GM23248 (cell line): ENCODE measurements at regions not wholly inside any gene's neighbourhood (a gene's known extent, or its start where the extent isn't known, plus 50 kb on each side); places are given as distances from the start of the nearest gene placed in this dataset.

ENCODE experiments used
- DNase-seq: peaks from one replicate; pipeline ENCODE4 v3.0.0-alpha.2; 2015
- H2AFZ ChIP-seq: fragments of 200-600 bp; sonication (generic); 2 replicates; pipeline ENCODE4 v1.6.1; 2016; ENCODE audit warnings: antibody characterized with exemption
- H3F3A ChIP-seq: fragments of 200-600 bp; sonication (generic); 2 replicates; pipeline ENCODE4 v1.6.1; 2016; ENCODE audit warnings: mild to moderate bottlenecking, antibody characterized with exemption, mixed run types; ENCODE audit not compliant: insufficient read depth
- H3K27ac ChIP-seq: fragments of 200-600 bp; sonication (generic); 2 replicates; pipeline ENCODE4 v1.5.1; 2016; ENCODE audit warnings: mild to moderate bottlenecking
- H3K27me3 ChIP-seq: fragments of 200-600 bp; sonication (generic); replicated peaks from 2 replicates; pipeline ENCODE4 v1.6.1; 2016; ENCODE audit warnings: mild to moderate bottlenecking; ENCODE audit not compliant: insufficient read depth
- H3K36me3 ChIP-seq: fragments of 200-600 bp; sonication (generic); 2 replicates; pipeline ENCODE4 v1.6.1; 2016; ENCODE audit warnings: low read depth, mild to moderate bottlenecking
- H3K4me1 ChIP-seq: fragments of 200-600 bp; sonication (generic); 2 replicates; pipeline ENCODE4 v1.6.1; 2016; ENCODE audit warnings: mild to moderate bottlenecking; ENCODE audit not compliant: insufficient read depth
- H3K4me2 ChIP-seq: fragments of 200-600 bp; sonication (generic); one replicate; pipeline ENCODE4 v1.6.1; 2016; ENCODE audit warnings: mild to moderate bottlenecking; ENCODE audit not compliant: unreplicated experiment
- H3K4me3 ChIP-seq: fragments of 200-600 bp; sonication (generic); 2 replicates; pipeline ENCODE4 v1.5.1; 2016; ENCODE audit warnings: mild to moderate bottlenecking
- H3K79me2 ChIP-seq: fragments of 200-600 bp; sonication (generic); 2 replicates; pipeline ENCODE4 v1.6.1; 2016; ENCODE audit warnings: mild to moderate bottlenecking; ENCODE audit not compliant: insufficient read depth
- H3K9ac ChIP-seq: fragments of 200-600 bp; sonication (generic); 2 replicates; pipeline ENCODE4 v1.6.1; 2016; ENCODE audit warnings: mild to moderate bottlenecking
- H3K9me2 ChIP-seq: fragments of 200-600 bp; sonication (generic); 2 replicates; pipeline ENCODE4 v1.6.1; 2016; ENCODE audit warnings: mixed run types, mild to moderate bottlenecking, moderate library complexity; ENCODE audit not compliant: insufficient read depth
- H3K9me3 ChIP-seq: fragments of 200-600 bp; sonication (generic); one replicate; pipeline ENCODE4 v1.6.1; 2017; ENCODE audit warnings: low read depth
- H4K20me1 ChIP-seq: fragments of 200-600 bp; sonication (generic); 2 replicates; pipeline ENCODE4 v1.6.0; 2016; ENCODE audit not compliant: insufficient read depth
- EZH2 ChIP-seq: fragments of 200-600 bp; sonication (generic); IDR thresholded peaks from 2 replicates; pipeline ENCODE4 v1.6.1; 2018; ENCODE audit warnings: antibody characterized with exemption, mild to moderate bottlenecking; ENCODE audit not compliant: insufficient read depth, poor library complexity, severe bottlenecking
- EZH2phosphoT487 ChIP-seq: fragments of 200-600 bp; sonication (generic); IDR thresholded peaks from 2 replicates; pipeline ENCODE4 v1.6.1; 2018; ENCODE audit warnings: antibody characterized with exemption, moderate library complexity, mild to moderate bottlenecking, low read depth; ENCODE audit not compliant: insufficient read depth
- WGBS, 2 experiments: methylation state at CpG; one replicate each; pipeline ENCODE4 v1.1.6; 2015 to 2017; ENCODE audit warnings: low lambda C conversion rate in 2 of 2, low coverage in 1 of 2; ENCODE audit errors: missing lambda C conversion rate in 2 of 2; 5-methylcytosine and 5-hydroxymethylcytosine counted together
- in situ Hi-C: fragments of 300-500 bp; cut with MboI; formaldehyde crosslinking; loops from 2 replicates; pipeline ENCODE4 v1.15.0; 2020

DNA sequence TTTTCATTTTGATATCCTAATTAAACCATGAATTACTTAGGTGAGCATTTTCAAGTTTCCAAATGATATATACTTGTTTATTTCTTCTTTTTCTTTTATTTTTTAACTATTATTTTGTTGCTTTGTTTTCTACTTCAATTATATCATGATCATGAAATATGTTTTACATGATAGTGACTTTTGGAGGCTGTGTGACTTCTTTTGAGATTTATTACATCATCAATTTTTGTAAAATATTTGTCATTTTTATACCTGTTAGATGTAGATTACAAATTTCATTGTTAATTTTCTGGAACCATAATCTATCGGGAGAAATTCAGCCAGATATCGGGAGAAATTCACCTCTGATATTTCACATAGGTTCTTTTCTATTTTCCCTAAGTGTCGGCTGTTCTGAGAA is 228.6 kb downstream of the RAD51AP2 start:
- Histone ChIP-seq H3K4me1 (no peaks in the 10 kb centered on the region), H3K9ac (no peak overlapping the region), H3K9me3 (no peaks in the 10 kb centered on the region), H3K9me2 (no peaks in the 10 kb centered on the region), H3K27me3 (no peaks in the 10 kb centered on the region), H3K27ac (no peak overlapping the region), H3F3A (no peaks in the 10 kb centered on the region), H4K20me1 (no peaks in the 10 kb centered on the region), H3K4me3 (no peak overlapping the region), H2AFZ (no peak overlapping the region), H3K36me3 (no peaks in the 10 kb centered on the region), H3K4me2 (no peak overlapping the region), H3K79me2 (no peaks in the 10 kb centered on the region)
- in situ Hi-C loops, result no loop called here
- WGBS, 2 experiments, result 52 to 68% methylated on average over 3 of the region's 3 CpGs
- TF ChIP-seq EZH2phosphoT487, result no peak
- DNase-seq, result no peak

DNA sequence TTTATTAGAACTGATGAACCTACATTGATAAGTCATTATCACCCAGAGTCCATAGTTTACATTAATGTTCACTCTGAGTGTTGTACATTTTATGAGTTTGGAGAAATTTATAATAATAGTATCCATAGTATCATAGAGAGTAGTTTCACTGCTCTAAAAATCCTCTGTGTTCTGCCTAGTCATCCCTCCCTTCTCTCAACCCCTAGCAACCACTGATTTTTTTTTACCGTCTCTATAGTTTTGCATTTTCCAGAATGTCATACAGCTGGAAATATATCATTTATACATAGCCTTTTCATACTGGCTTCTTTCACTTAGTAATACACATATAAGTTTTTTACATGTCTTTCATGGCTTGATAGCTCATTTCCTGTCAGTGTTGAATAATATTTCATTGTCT is 231.1 kb downstream of the RAD51AP2 start:
- no peaks in the 10 kb centered on the region for H3K27me3 ChIP-seq
- H3K79me2 ChIP-seq, result no peaks in the 10 kb centered on the region
- no peak overlapping the region for H3K4me2 ChIP-seq
- no peak overlapping the region for H3K9ac ChIP-seq
- no peaks in the 10 kb centered on the region for H3K36me3 ChIP-seq
- no peaks in the 10 kb centered on the region for H4K20me1 ChIP-seq
- in situ Hi-C loops, result no loop called here
- H3K9me2 ChIP-seq, result no peaks in the 10 kb centered on the region
- no peak overlapping the region for H2AFZ ChIP-seq
- TF ChIP-seq EZH2, result no peak
- no peak for TF ChIP-seq EZH2phosphoT487
- no peak for DNase-seq
- no peaks in the 10 kb centered on the region for H3K4me1 ChIP-seq
- H3F3A ChIP-seq, result no peaks in the 10 kb centered on the region
- no peak overlapping the region for H3K4me3 ChIP-seq
- no peaks in the 10 kb centered on the region for H3K9me3 ChIP-seq
- WGBS, 2 experiments, result 0 to 2% methylated on average over 1 of the region's 1 CpG
- no peak overlapping the region for H3K27ac ChIP-seq

DNA sequence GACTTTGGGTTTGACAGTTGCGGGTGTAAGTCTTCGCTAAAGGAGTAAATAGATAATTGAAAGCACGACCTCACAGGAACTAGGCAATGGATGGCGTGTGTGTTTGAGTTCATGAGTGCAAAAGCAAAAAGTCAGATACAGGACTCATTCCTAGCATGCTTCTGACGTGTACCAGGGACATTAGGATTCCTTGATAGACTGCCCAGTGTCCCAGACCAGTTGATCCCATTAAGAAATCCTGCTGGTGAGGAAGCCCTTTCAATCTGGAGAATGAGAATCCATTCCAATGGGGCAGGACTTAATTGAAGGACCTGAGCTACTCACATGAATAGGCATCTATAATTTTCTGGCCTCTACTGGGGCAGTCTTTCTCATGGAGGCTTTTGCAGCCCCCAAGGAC is 235.4 kb downstream of the RAD51AP2 start:
- WGBS, 2 experiments, result 38 to 51% methylated on average over 5 of the region's 5 CpGs
- Histone ChIP-seq H3F3A (no peaks in the 10 kb centered on the region), H3K4me3 (no peak overlapping the region), H3K27ac (no peak overlapping the region), H3K79me2 (no peaks in the 10 kb centered on the region), H3K9me3 (no peaks in the 10 kb centered on the region), H3K9ac (no peak overlapping the region), H4K20me1 (no peaks in the 10 kb centered on the region), H3K4me1 (no peaks in the 10 kb centered on the region), H3K36me3 (no peaks in the 10 kb centered on the region), H3K4me2 (no peak overlapping the region), H3K9me2 (no peaks in the 10 kb centered on the region), H3K27me3 (no peaks in the 10 kb centered on the region), H2AFZ (no peak overlapping the region)
- no peak for TF ChIP-seq EZH2
- TF ChIP-seq EZH2phosphoT487, result no peak
- no peak for DNase-seq
- in situ Hi-C loops, result no loop called here

DNA sequence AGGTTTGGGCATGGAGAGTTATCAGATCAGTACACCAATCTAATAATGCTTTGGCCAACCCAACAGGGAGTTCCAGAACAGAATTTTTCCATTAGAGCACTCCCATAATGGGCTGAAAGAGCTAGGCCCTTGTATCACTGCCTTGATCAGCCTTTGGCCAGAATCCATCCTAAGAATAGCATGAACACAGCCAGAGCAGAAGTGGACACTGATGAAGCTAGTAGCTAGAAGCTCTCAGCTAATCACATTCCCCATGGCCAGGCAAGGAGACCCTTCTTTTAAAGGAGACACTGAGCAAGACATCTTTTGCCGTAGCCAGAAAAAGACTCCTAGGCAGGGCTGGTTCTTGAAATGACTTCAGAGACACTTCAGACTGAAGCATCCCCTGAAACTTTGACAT is 236.0 kb downstream of the RAD51AP2 start:
- Histone ChIP-seq H3K4me3 (no peak overlapping the region), H3K79me2 (no peaks in the 10 kb centered on the region)
- TF ChIP-seq EZH2phosphoT487 (no peak), EZH2 (no peak)

DNA sequence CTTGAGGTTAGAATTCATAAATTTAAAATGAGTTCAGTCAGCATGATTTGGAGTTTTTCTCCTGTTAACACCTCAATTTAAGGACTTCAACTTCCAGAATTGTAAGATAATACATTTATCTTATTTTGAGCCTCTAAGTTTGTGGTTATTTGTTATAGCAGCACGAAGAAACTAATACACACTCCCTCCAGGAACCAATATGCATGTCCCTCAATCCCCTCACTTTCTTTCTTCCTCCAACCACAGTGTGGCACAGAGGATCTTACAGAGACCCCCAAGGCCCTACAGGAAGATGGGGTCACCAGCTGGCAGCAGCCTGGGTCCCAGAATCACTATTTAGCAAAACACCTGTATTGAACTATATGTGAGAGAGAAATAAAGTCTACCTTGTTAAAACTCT is 242.0 kb downstream of the RAD51AP2 start:
- Histone ChIP-seq H3K4me1 (no peaks in the 10 kb centered on the region), H3K27me3 (no peaks in the 10 kb centered on the region), H3K4me2 (no peak overlapping the region), H2AFZ (no peak overlapping the region), H3F3A (no peaks in the 10 kb centered on the region), H3K79me2 (no peaks in the 10 kb centered on the region), H3K27ac (no peak overlapping the region), H3K36me3 (no peaks in the 10 kb centered on the region), H3K9me2 (no peaks in the 10 kb centered on the region), H3K9me3 (no peaks in the 10 kb centered on the region), H4K20me1 (no peaks in the 10 kb centered on the region), H3K4me3 (no peak overlapping the region), H3K9ac (no peak overlapping the region)
- TF ChIP-seq EZH2phosphoT487 (no peak), EZH2 (no peak)
- in situ Hi-C loops, result no loop called here
- WGBS, 2 experiments, result 19 to 29% methylated on average over 1 of the region's 1 CpG
- DNase-seq, result no peak

More for the DNA sequence above, 236.0 kb downstream of the RAD51AP2 start:
- Histone ChIP-seq H3K9me3 (no peaks in the 10 kb centered on the region), H3K4me1 (no peaks in the 10 kb centered on the region), H2AFZ (no peak overlapping the region), H3K36me3 (no peaks in the 10 kb centered on the region), H3K4me2 (no peak overlapping the region), H3F3A (no peaks in the 10 kb centered on the region), H3K27ac (no peak overlapping the region), H3K9me2 (no peaks in the 10 kb centered on the region), H3K27me3 (no peaks in the 10 kb centered on the region), H3K9ac (no peak overlapping the region), H4K20me1 (no peaks in the 10 kb centered on the region)
- 13 to 23% methylated on average over 1 of the region's 1 CpG for WGBS, 2 experiments
- in situ Hi-C loops, result no loop called here
- no peak for DNase-seq
